Gastroesophageal sphincter (tissue), 3 donors: ENCODE measurements at regions not wholly inside any gene's neighbourhood (a gene's known extent, or its start where the extent isn't known, plus 50 kb on each side); places are given as distances from the start of the nearest gene placed in this dataset.

Experiments
- CTCF ChIP-seq, 4 experiments: fragments of 200-600 bp in 2 of 4; fragments of 450-650 bp in 2 of 4; sonication (generic) in 1 of 4; IDR thresholded peaks; one replicate each; pipeline ENCODE4 v1.5.1; 2017 to 2019; ENCODE audit warnings: antibody characterized with exemption in 4 of 4, mild to moderate bottlenecking in 2 of 4, moderate library complexity in 2 of 4
- POLR2A ChIP-seq, 2 donors: fragments of 450-650 bp; IDR thresholded peaks; one replicate each; pipeline ENCODE4 v1.6.1; 2017; ENCODE audit warnings: antibody characterized with exemption in 2 of 2, mild to moderate bottlenecking in 2 of 2, moderate library complexity in 1 of 2

GRCh38 chr4:23016981-23017380 lies 324.2 kb downstream of the GBA3 start:
- TF ChIP-seq CTCF (IDR thresholded peaks at IDR 0.05): no peak
- TF ChIP-seq POLR2A (IDR thresholded peaks at IDR 0.05): no peak
